Common myeloid progenitor, CD34-positive (primary cell): ENCODE measurements at regions not wholly inside any gene's neighbourhood (a gene's known extent, or its start where the extent isn't known, plus 50 kb on each side); places are given as distances from the start of the nearest gene placed in this dataset.
"Not testable (repeated sequence)": the region's sequence is repeated elsewhere in the genome, so short reads cannot be mapped to it uniquely, and the experiment has no call there.

Experiments
- CTCF ChIA-PET: fragments of 350-600 bp; sonication (Branson Sonifier 250); formaldehyde crosslinking; loops from one replicate; lab custom pipeline; 2021; ENCODE audit warnings: antibody characterized with exemption; lab: Charles Lee
- POLR2A ChIA-PET: fragments of 350-600 bp; sonication (Branson Sonifier 250); formaldehyde crosslinking; loops from one replicate; lab custom pipeline; 2021; ENCODE audit warnings: antibody characterized with exemption; lab: Charles Lee
- DNase-seq, 3 donors: peaks; one replicate each; pipeline versions ENCODE4 v3.0.0 to v3.0.0-alpha.2; 2013
- H3K27ac ChIP-seq, 2 experiments: 1 replicate in 1 of 2; 2 replicates in 1 of 2; pipeline ENCODE4 v1.7.0; 2013; ENCODE audit warnings: inconsistent platforms in 2 of 2, low read length in 2 of 2, mild to moderate bottlenecking in 2 of 2, low read depth in 1 of 2, moderate library complexity in 1 of 2; ENCODE audit not compliant: severe bottlenecking in 2 of 2, insufficient read depth in 1 of 2, poor library complexity in 1 of 2
- H3K27me3 ChIP-seq, 5 experiments: replicated peaks in 2 of 5; 1 replicate in 3 of 5; 2 replicates in 2 of 5; pipeline versions ENCODE4 v1.6.1 to v1.7.0; 2013; ENCODE audit warnings: low read length in 4 of 5, mild to moderate bottlenecking in 2 of 5, moderate library complexity in 2 of 5, inconsistent platforms in 1 of 5; ENCODE audit not compliant: insufficient read depth in 5 of 5, control insufficient read depth in 4 of 5
- H3K36me3 ChIP-seq, 4 experiments: 1 replicate in 2 of 4; 2 replicates in 2 of 4; pipeline versions ENCODE4 v1.6.1 to v1.7.0; 2013; ENCODE audit warnings: low read length in 3 of 4, control low read depth in 1 of 4, mild to moderate bottlenecking in 1 of 4; ENCODE audit not compliant: control insufficient read depth in 4 of 4, insufficient read depth in 4 of 4
- H3K4me1 ChIP-seq, 4 experiments: 1 replicate in 3 of 4; 2 replicates in 1 of 4; pipeline versions ENCODE4 v1.6.1 to v1.7.1; 2013; ENCODE audit warnings: low read length in 3 of 4, mild to moderate bottlenecking in 3 of 4, control low read depth in 1 of 4, inconsistent platforms in 1 of 4, moderate library complexity in 1 of 4; ENCODE audit not compliant: control insufficient read depth in 4 of 4, insufficient read depth in 4 of 4; ENCODE audit errors: control extremely low read depth in 1 of 4
- H3K4me3 ChIP-seq, 7 experiments: 1 replicate in 4 of 7; 2 replicates in 3 of 7; pipeline versions ENCODE4 v1.5.1 to v1.7.0; 2013; ENCODE audit warnings: mild to moderate bottlenecking in 7 of 7, low read length in 6 of 7, moderate library complexity in 6 of 7, inconsistent platforms in 2 of 7, low read depth in 2 of 7, control low read depth in 1 of 7; ENCODE audit not compliant: insufficient read depth in 4 of 7, control insufficient read depth in 1 of 7; ENCODE audit errors: extremely low read depth in 1 of 7
- H3K9me3 ChIP-seq, 5 experiments: 1 replicate in 4 of 5; 2 replicates in 1 of 5; pipeline versions ENCODE4 v1.6.1 to v1.7.1; 2013; ENCODE audit warnings: low read length in 4 of 5, mild to moderate bottlenecking in 2 of 5, inconsistent platforms in 1 of 5, low read depth in 1 of 5, moderate library complexity in 1 of 5; ENCODE audit not compliant: control insufficient read depth in 4 of 5, insufficient read depth in 2 of 5; ENCODE audit errors: control extremely low read depth in 1 of 5
- WGBS: methylation state at CpG from one replicate; pipeline ENCODE4 v1.1.5; 2013; ENCODE audit not compliant: insufficient coverage; 5-methylcytosine and 5-hydroxymethylcytosine counted together

DNA sequence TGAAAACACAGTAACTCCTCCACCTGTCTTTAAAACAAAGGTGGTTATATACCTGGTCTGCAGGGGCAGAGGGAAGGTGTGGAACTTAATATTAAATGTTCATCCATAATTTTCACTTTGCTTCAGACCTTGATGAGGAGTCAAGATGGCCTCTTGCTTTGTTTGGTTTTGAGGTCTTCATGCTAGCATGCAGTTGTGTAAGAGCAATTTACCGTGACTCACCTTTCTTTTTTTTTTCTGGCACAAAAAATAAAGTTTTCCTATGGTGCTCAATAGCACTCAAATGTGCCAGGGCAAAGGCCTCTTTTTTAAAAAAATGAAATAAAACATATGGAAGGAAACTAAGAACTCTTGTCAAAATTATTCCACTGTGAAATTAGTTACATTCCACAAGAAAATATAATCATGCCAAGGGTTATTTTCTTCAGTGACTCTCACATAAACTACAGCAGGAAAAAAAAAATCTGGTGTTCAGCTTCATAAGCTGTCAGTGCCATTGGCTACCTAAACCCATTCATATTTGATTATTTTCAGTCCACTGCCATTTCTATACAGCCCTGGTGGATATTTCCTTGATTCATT, 128.2 kb downstream of the SLC7A11 start:
- no peaks in the 10 kb centered on the region for H3K36me3 ChIP-seq
- no peak overlapping the region for H3K4me3 ChIP-seq
- ChIA-PET CTCF (no interaction called here), POLR2A (no interaction called here)
- H3K9me3 ChIP-seq = no peaks in the 10 kb centered on the region
- no peak overlapping the region for H3K27ac ChIP-seq
- no peaks in the 10 kb centered on the region for H3K4me1 ChIP-seq
- DNase-seq = no peak
- 100% methylated on average over 1 of the region's 1 CpG for WGBS
- H3K27me3 ChIP-seq = no peaks in the 10 kb centered on the region

DNA sequence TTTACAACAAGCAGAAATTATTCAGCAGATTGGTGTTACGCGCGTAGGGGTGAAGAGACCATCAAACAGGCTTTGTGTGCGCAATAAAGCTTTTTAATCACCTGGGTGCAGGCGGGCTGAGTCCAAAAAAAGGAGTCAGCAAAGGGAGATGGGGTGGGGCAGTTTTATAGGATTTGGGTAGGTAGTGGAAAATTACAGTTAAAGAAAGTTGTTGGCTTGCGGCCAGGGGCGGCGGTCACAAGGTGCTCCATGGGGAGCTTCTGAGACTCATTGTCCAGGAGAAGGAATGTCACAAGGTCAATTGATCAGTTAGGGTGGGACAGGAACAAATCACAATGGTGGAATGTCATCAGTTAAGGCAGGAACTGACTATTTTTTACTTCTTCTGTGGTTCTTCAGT, 129.3 kb downstream of the SLC7A11 start:
- H3K27me3 ChIP-seq, H3K4me3 ChIP-seq, POLR2A ChIA-PET, H3K9me3 ChIP-seq, H3K27ac ChIP-seq, H3K36me3 ChIP-seq, H3K4me1 ChIP-seq, DNase-seq: not testable (repeated sequence)
- CTCF ChIA-PET = interaction anchor here (3.2 kb wide), 1 partner anchor 22 kb away, joined by 14 read pairs; no protein-coding TSS in a partner anchor
- WGBS = 97% methylated on average over 5 of the region's 8 CpGs

DNA sequence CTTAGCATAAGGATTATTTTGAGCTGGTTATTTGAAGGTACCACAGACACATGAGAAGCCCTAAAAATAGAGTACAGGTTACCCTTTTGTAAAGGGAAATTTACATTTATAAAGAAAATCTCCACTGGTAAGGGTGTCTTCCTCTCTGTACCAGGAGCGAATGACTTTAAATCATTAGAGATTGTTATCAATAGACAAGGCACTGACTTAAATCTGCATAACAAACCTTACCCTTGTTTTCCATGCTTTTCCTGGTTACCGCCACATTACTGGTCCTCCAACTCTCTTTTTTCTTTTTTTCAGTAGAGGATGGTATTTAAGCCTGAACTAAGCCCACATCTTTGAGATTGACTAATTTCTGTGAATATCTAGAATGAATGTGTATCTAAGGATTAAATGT, 129.8 kb downstream of the SLC7A11 start:
- H3K27ac ChIP-seq = no peak overlapping the region
- H3K9me3 ChIP-seq = no peaks in the 10 kb centered on the region
- ChIA-PET CTCF (interaction anchor here (3.2 kb wide), 1 partner anchor 22 kb away, joined by 14 read pairs; no protein-coding TSS in a partner anchor), POLR2A (no interaction called here)
- H3K27me3 ChIP-seq = no peaks in the 10 kb centered on the region
- H3K4me1 ChIP-seq = no peaks in the 10 kb centered on the region
- WGBS = 100% methylated on average over 1 of the region's 2 CpGs
- no peaks in the 10 kb centered on the region for H3K36me3 ChIP-seq
- DNase-seq = no peak
- H3K4me3 ChIP-seq = no peak overlapping the region

DNA sequence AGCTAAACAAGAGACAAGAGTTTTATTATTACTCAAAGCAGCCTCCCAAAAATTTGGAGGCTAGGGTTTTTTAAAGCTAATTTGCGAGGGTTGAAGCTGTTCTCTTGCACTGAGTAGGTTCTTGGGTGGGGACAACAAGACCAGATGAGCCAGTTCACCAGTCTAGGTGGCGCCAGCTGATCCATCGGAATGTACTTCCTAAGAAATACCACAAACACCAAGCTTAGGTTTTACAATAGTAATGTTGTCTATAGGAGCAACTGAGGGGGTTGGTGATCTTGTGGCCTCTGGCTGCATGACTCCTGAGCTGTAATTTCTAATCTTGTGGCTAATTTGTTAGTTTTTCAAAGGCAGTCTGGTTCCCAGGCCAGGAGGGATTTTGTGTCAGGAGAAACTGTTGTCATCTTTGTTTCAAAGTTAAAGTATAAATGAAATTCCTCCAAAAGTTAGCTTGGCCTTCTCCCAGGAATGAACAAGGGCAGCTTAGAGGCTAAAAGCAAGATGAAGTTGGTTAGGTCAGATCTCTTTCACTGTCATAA, 130.6 kb downstream of the SLC7A11 start:
- no CpG with 5 or more reads among the region's 3 CpGs for WGBS
- Histone ChIP-seq H3K27me3 (no peaks in the 10 kb centered on the region), H3K36me3 (no peaks in the 10 kb centered on the region), H3K9me3 (no peaks in the 10 kb centered on the region), H3K27ac (no peak overlapping the region), H3K4me1 (no peaks in the 10 kb centered on the region), H3K4me3 (no peak overlapping the region)
- DNase-seq = no peak
- CTCF ChIA-PET = interaction anchor here (3.2 kb wide), 1 partner anchor 21 kb away, joined by 14 read pairs; no protein-coding TSS in a partner anchor
- POLR2A ChIA-PET = no interaction called here

DNA sequence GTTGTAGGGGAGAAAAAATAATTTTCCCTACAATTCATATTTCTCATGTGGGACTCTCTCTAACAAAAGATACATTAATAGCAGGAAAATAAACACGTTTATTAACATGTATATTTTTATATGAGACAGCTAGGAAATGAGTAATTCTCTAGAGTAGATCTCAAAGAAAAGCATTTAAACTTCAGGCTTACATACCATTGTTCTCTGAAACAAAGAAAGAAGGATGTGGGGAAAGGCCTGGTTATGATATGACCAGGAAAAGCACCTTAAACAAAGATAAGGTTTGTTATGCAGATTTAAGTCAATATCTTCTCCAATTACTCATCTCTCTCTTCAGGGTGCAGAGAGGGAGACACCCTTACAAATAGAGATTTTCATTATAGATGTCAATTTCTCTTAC, 131.3 kb downstream of the SLC7A11 start:
- no peaks in the 10 kb centered on the region for H3K9me3 ChIP-seq
- no CpG with 5 or more reads among the region's 1 CpG for WGBS
- ChIA-PET POLR2A (no interaction called here), CTCF (interaction anchor here (3.2 kb wide), 1 partner anchor 20 kb away, joined by 14 read pairs; no protein-coding TSS in a partner anchor)
- H3K27me3 ChIP-seq = no peaks in the 10 kb centered on the region
- H3K4me1 ChIP-seq = no peaks in the 10 kb centered on the region
- H3K36me3 ChIP-seq = no peaks in the 10 kb centered on the region
- no peak for DNase-seq
- no peak overlapping the region for H3K4me3 ChIP-seq
- H3K27ac ChIP-seq = no peak overlapping the region

DNA sequence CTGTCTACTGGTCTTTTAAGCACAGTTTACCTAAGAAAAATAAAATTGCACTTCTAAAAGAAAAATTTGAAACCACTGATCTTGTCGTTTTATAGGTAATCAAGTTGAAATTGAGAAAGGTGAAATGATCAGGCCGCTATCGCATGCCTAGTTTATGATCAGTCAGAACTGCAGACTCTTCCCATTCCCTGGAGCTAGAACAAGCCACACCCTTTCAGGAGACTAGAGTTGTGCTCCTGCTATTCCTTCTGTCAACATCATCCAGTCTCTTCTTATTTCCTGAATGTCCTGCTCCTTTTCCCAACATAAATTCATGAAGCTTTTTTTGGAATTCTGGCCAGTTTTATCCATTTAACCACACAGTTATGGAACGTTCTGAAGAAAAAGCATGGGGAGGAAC, 135.1 kb downstream of the SLC7A11 start:
- no peaks in the 10 kb centered on the region for H3K36me3 ChIP-seq
- no peaks in the 10 kb centered on the region for H3K9me3 ChIP-seq
- H3K4me3 ChIP-seq = no peak overlapping the region
- CTCF ChIA-PET = interaction anchor here (0.6 kb wide), 1 partner anchor 1861 kb away, joined by 3 read pairs; no protein-coding TSS in a partner anchor
- no peaks in the 10 kb centered on the region for H3K27me3 ChIP-seq
- WGBS = 93% methylated on average over 4 of the region's 4 CpGs
- H3K4me1 ChIP-seq = no peaks in the 10 kb centered on the region
- DNase-seq = no peak
- no peak overlapping the region for H3K27ac ChIP-seq
- POLR2A ChIA-PET = no interaction called here

DNA sequence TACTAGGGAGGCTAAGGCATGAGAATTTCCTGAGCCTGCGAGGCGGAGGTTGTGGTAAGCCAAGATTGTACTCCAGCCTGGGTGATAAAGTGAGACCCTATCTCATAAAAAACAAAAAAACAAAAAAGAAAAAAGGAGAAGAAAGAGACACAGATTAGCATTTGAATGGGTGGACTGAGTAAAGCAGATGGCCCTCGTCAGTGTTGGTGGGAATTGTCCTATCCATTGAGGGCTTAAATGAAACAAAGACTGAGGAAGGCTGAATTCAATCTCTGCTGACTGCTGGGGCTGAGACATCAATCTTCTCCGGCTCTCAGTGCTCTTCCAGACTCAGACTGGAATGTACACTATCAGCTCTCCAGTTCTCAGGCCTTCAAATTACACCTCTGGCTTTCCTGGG, 136.8 kb downstream of the SLC7A11 start:
- Histone ChIP-seq H3K4me3 (no peak overlapping the region), H3K27ac (no peak overlapping the region), H3K9me3 (no peaks in the 10 kb centered on the region), H3K4me1 (no peaks in the 10 kb centered on the region), H3K36me3 (no peaks in the 10 kb centered on the region), H3K27me3 (peaks cover 0 to 5% (median 0%) of the 10 kb centered on the region in 5 experiments)
- WGBS = 93% methylated on average over 3 of the region's 4 CpGs
- CTCF ChIA-PET = no interaction called here
- POLR2A ChIA-PET = no interaction called here
- no peak for DNase-seq
